ENCODE measurements at regions not wholly inside any gene's neighbourhood (a gene's known extent, or its start where the extent isn't known, plus 50 kb on each side); places are given as distances from the start of the nearest gene placed in this dataset.

DNA sequence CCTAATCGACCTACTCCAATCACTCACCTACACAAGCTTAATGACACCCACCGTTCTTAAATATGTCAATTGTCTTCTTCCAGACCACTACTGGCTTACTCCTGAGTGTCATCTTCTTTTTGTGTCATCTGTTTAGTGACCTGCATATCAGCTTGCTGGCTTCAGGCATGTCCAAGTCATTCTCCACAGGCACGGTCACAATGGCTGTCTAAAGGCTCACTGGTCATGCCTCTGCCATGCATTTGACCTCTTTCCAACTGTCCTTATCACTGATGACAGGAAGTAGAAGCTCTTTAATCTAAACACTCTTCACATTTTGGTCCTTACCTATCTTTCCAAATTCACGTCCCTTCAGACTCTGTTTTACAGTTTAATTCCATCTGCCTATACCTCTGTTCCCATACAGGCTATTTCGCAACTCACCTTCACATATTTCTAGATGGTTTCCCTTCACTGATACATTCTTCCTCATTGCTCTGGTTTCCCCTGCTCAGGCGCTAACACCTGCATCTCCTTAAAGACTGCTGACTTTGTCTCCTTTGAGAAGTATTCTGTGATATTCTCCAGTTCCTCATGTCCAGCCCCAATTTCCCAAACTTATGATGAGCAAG, 217.5 kb downstream of the TRIB2 start:
- no peak for DNase-seq

DNA sequence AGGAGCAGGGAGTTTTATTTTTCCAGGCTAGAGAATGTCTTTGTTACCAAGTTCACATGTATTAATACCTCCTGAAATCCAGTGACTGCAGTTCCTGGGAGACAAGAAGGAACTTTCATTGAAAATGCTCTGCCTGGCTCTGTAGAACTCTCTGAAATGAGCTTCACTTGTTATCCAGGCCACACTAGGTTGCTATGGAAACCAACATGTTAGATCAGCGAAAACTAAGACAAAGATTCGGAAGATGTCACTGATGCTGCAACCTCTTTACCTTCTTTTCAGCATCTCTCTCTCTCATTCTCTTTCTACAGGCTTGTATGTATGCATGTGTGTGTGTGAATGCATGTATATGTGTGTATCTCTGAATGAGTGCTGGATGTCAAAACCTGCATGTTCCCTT, 218.5 kb downstream of the TRIB2 start:
- DNase-seq: no peak

DNA sequence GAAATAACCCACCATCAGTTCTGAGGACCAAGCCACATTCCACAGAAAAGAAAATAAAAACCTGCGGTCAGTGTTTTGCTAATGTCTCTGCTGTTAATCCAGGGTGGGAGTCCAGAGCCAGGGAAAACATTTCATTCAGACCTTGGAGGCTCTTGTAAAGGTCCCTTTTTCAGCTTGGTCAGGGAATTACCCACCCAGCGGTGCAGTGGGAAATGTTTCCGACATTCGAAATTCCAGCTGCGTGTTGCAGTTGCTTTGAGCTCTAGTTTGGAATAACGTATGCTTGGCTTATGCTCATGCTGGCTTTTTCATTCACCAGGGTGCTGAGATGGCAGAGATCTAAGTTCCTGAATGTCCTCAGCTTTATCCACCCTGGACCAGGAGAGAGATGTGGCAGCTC, 219.1 kb downstream of the TRIB2 start:
- DNase-seq: no peak

DNA sequence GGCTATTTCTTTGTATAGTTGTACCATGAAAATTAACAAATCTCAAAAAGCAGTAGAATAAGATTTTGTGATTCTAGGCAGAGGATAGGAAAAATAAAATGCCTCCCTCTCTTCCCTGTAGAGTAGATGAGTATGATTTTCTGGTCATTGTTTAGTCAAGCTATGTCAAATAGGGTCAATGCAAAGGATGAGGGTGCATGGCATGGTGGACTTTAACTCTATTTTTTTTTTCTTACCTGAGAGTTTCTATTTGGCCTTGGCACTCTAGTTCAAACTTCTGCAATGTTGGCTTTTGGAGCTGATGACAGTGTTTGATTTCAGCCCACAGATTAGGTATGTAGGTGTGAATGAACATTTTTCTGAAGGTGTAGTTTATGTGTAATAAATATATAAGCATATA, 224.5 kb downstream of the TRIB2 start:
- no peak for DNase-seq

DNA sequence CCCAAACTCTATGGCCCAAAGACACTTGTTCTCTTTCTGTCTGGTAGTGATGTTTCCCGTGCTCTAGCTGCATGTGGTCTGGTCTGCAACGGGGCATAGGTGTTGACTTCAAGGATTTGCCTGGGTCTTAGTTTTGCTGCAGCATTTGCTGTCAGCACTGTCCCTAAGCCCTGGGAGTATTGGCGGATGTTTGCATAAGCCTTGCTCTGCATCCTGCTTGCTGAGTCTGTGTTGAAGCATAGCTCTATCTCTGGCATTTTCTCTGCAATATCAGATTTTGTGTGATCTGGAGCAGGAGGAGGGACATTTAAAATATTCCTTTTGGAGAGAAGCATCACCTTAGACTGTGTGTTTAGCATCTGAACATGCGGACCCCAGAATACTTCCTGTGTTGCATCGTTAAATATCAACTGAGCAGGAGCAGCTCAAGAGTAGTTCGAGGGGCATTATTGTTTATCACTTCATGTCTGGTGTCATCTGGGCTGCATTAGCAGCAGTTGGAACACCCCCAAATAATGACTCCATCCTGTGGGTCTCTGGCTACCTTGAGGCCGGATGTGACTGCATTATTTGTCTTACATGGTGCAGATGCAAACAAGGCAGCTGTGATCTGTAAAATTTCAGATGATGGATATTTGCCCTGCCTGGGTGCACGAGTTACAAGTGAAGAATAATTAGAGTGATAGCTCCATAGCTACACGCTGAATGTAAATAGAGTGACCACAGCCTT, 231.7 kb downstream of the TRIB2 start:
- DNase-seq: no peak

DNA sequence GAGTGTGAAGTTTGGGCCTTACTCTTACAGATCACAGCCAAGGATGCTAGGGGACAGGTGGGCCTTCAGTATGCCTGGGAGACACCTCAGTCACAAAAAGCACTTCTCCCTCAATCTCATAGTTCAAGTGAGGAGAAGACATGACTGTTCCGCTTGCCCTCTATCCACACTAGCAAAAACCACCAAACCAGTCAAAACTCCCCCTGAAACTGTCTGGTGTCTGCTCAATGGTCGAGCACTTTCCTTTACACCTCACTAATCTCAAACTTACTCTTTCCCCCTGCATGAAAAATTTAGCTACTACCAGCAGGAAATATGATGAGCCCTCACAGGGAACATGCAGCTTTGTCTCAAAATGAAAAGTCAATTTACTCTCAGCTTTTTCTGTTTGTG, 232.2 kb downstream of the TRIB2 start:
- no peak for DNase-seq

DNA sequence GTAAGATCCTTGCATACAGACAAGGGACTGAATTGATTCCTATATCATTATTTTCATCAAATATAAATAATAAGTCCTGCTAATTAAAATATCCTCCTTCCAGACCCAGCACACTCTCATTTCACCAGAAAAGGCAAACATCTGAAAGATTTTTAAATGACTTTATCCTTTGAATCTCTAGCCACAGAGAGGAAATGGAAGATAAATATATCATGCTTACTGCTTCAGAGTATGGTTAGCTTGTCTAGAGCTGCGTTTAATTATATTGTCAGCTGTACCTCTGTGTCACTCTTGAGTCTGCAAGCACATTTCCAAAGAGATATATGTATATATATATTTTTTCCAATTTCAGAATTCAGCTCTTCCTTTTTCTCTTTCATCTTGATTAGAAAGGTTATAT, 232.7 kb downstream of the TRIB2 start:
- DNase-seq: no peak

DNA sequence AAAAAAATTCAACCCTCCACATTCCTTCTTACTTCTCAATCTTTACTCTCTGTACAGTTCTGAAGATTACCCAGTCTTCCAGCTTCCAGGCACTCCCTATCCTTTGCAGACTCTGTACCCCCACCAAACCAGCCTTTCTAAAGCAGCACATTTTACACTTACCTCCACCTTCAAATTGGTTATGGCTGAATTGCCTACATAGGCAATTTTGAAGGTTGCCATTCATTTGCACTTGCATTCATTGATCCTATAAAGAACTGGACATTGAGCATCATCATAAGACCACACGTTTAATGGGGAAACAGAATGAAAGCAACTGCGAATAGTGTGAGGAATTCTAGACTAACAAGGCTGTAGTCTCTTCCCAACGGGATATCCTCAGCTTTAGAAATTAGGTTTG, 233.4 kb downstream of the TRIB2 start:
- DNase-seq: no peak

DNA sequence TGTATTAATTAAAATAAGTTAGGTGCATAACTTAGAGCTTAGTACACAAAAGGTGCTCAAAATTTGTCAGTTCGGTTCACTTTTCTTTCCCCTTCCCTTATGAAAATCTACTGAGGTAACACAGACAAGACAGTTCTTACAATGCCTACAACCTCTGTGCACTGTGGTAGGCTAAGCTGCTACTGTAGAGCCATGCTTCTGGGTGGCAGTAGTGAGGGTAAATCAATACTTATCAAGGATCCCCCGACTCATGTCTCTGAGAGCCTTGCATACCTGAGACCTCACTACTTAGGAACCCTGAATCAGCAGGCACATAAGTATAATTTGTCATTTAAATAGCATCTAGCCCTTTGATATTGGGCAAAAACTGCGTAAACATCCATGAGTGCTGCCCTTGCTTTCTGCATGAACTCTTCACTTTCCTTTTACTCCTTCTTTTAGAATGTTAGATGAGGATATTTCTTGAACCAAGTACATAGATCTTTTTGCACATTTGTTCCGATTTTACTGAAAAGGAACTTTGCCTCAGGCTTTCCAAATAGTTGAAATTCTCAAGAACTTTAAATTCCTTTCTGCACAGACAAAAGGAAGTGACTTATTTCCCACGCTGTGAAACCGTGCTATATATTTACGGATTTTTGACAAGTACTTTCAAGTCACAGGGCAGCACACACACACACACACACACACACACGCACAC, 234.4 kb downstream of the TRIB2 start:
- DNase-seq: no peak

DNA sequence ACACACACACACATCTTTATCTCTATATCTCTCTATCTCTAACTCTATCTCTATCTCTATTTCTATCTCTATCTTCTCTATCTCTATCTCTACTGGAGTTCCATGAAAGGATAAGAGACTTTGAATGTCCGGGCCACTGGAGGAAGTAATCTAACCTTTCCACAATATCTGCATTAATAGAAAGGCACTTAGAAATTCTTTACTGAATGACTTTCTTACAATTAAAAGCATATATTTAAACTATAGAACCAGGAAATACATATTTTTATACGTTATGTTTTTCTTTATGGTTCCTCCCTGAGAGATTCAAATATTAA, 234.9 kb downstream of the TRIB2 start:
- DNase-seq: no peak

DNA sequence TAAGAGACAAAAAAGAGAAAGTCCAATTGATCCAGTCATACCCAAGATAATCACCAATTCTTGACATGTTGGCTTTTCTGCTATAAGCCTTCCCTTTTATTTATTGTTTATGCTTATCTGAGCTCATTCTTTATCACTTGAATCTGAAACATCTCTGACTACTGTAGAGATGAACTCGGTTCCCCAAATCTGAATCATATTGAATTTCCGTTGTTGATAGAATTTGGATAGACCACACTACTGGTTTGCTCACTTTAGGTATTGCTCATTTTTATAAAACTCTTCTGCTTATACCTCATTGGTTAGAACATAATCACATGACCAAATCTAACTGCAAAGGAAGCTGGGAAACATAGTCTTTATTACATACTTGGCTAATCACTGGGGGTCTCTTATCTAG, 236.9 kb downstream of the TRIB2 start:
- DNase-seq: no peak

DNA sequence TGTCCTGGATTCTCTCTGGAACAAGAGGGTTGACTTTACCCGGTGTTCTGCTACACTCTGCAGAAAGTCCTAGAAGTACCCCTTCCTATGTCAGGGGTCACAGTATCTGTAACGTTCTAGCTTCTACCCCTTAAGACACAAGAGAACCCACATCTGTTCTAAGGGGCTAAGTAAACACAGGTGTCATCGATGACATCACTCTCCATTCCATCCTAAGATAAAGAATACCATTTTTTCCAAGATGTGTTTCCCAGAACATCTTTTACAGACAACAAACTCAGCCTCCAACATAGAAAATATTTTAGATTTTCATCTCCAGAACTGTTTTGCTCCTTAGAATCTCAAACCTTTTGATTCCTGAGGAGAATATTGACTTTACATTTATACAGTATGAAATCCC, 239.1 kb downstream of the TRIB2 start:
- no peak for DNase-seq

DNA sequence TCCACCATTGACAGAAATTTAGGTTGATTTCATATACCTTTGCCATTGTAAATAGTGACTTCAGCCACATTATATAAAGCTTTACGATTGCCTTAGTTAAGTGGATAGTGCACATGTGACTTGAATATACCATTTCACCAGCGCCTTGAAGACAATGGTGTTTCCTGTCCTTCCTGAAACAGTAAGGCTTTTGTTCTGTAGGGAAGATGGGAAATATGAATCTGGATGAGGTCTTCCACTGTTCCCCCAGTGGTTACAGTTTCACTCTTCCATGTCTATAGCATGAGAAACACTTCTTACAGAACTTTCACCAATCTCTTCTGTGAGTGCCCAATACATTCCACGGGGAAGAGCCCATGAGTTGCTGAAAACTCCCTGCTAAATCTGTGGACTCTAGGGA, 240.5 kb downstream of the TRIB2 start:
- no peak for DNase-seq

DNA sequence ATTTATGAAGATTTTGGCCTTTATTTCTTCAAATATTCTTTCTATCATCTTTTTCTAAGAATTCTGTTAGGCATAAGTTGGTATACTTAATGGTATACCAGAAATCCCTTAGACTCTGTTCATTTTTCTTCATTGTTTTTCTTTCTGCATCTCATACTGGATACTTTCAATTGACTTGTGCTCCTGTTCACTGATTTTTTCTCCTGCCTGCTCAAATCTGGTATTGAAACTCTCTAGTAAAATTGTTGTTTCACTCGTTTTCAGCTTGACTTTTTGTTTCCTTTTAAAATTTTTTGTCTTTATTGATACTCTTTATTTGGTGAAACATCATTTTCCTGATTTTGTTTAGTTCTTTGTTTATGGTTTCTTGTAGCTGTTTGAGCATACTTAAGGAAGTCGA, 243.2 kb downstream of the TRIB2 start:
- DNase-seq: no peak

DNA sequence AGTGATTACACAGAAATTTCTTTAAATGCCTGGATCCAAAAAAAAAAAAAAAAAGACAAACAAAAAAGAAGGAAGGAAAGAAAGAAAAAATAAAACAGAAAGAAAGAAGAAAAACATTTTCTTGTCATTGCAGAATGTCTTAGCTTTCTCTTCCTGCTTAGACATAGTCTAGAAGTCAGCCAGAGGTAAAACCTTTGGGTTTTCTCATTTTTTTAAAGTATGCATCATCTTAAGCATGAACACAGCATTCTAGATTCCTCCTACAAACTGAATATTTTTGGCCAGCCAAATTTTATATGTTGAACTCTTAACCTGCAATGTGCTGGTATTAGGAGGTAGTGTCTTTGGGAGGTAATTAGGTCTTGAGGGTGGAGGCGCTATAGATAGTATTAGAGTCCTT, 243.9 kb downstream of the TRIB2 start:
- DNase-seq: no peak

DNA sequence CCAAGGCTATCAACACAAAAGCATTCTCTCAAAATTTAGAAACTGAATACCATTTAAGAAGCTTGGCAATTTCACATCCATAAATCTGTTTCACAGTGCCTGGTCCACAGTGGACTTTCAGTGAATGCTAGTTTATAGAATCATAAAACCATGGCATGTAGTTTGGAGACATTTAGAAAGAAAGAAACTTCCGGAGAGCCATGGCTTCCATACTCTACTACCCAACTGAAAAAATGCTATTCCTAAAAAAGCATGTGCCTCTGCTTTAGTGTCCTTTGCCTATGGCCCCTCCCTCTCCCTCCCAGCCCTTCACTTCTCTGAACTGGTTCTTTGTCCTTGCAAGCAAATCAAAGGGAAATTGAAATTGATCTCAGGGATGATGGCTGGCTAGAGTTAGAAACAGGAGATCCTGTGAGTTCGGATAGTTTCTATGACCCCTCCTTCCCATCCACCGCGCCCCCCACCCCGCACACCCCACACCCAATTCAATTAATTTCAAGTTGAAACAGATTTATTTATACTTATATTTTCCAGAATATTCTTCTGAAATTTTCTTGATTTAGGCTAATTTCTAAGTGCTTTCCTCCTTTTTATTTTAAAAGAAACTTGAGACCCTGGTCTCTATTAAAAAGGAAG, 248.3 kb downstream of the TRIB2 start:
- no peak for DNase-seq

DNA sequence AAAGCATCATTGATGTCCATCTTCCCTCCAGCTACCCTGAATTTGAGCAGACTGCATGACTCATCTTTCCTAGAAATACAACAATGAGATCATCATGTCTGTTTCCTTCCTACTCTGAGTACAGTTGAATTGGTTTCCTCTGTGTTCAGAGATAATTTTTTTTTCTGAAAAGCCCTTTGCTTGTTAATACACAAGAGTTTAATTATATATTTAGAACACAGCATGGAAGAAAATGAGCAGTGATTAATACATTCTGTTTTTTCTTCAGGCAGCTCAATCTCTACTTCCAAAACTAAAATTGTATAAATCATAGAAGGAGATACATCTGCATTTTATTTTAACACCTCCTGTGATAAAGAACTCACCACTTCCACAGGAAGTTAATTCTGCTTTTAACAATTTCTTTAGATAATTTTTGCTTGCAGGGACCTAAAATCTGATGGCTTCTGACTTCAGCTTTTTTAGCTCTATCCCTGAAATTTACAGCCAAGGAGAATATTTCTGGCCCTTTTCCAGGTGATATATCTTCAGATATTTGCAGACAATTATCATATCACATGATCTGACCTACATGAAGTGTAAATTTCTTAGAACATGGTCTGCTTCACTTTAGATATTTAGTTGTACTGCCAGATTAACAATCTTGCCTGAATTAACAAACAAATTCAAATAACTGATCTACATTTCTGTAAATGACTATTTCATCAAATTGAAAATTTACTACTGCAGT, 249.0 kb downstream of the TRIB2 start:
- no peak for DNase-seq

DNA sequence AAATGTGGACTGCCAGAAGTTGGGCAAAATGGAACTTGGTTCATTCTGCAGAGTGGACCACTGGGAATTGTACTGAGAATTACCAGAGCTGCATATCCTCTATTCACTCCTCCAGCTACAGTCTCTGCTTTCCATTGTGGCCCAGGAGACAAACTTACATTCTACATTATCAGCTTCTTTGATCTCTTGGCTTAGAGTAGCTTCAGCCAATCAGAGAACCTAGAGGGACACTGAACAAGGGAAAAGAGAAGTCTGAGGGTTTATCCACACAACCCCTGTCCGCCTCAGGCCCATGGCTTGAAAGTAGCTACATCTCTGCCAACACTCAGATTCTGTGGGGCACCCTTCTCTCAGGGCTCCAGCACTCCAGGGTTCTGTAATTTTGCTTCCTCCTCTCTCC, 251.1 kb downstream of the TRIB2 start:
- no peak for DNase-seq

DNA sequence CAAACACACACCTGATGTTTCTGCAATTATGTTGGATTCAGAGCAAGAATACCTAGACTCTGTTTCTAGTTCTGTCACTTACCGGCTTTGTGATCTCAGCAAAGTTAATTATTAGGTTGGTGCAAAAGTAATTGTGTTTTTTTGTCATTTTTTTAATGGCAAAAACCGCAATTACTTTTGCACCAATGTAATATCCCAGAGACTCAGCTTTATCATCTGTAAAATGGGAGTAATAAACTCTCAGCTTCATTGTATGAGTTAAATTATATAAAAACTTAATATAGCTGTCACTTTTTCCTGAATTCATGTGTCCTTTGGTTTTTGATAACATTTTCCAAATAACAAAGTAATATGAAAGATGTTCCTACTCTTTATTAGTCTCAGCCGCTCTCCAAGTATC, 251.7 kb downstream of the TRIB2 start:
- DNase-seq: no peak

DNA sequence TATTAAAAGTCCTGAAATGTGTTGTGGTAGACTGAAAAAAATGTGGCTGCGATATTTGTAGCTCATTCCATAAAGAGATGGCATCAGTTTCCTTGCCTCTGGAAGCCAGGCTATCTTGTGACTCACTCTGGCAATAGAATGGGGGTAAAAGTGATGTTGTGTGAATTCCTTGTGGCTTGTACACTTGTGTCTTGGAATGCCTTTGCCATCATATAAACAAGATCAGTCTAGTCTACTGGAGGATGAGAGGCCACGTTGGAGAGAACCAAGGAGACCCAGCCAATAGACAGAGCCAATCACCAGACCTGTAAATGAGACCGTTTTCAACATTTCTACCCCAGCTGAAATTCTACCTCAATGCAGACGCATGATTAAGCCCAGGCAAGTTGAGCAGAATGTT, 254.1 kb downstream of the TRIB2 start:
- no peak for DNase-seq

DNA sequence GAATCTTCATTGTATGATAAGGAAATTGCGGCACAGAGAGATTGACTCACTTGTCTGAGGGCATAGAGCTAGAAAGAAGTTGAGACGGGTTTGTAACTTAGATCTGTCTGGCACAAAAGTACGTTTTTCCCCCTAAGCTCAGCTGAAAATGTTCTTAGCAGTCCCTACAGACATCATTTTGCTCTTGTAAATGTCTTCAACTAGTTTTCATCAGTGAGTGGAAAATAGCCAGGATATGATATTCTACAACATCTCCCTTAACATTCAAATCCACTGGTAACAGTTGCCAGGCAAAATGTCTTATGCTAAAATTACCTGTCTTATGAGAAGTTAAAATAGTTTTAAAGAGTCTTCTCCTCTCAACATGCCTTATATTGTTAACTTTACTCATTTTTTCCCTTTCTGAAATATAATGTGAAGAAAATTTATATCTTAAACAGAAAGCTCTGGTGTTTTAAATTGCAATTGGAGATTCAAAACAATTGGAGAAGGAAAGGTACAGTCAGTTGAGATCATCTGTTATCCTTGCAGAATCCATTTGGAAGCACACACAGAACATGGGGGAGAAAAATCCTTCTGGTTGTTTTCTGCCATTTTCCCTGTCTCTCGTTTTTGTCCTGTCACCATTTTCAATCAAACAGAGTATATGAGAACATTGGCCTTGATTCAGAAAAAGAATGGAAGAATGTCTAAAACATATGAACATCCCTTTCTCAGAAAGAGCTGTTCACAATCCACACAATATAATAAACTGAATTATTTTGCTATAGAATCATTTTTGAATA, 255.0 kb downstream of the TRIB2 start:
- DNase-seq: no peak

DNA sequence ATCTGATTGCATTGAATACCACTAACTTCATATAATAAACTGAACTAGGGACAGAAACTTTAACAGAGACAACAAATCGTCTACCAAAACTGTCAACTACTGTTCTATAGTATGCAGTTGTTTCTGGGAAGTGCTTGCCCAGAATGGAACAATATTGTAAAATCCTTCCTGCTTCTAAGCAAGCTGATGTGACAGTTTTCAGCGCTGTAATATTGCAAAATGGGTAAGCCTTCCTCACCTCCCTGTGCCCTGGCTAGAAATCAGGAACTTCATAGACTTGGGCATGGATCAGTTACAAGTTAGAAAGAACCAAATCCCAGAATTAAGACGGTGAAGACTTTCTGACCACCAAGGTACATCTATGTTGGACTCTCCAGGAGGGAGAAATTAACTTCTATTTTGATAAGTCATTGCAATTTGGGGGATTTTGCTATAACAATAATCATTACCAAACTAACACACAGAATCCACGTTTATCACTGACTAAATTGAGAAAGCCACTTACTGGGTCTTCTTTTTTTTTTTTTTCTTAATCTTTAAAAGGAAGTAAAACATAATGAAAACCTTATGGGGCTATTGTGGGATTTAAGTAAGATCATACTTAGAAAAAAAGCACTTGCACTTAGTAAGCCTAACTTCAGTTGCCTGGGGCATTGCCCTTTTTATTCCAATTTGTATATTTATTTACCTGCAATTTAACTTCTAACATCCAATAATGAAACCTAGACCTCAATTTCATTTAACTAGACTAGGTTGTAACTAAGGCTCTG, 261.5 kb downstream of the TRIB2 start:
- DNase-seq: no peak

All from stimulated activated naive CD4-positive, alpha-beta T cell treated with Interleukin-2 at 50 U/mL for 16 hours (primary cell).